ENCODE measurements at regions not wholly inside any gene's neighbourhood (a gene's known extent, or its start where the extent isn't known, plus 50 kb on each side); places are given as distances from the start of the nearest gene placed in this dataset.

DNA sequence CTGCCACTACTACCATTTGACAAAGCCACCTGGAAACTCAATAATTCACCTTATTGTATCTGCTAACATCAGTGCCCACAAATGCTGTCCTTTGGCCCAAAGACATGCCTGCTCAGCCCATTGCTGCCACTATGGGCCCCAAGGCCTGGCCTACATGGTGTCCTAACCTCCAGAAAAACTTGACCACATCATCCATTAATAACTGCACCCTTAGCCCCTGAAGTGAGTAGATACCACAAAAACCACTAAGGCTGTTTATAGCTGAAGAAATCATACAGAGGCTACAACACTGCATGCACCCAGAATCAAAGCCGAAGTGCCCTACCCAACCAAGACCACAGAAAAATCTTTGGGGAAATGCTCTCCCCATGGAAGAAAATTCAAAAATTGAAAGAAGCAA is 932.8 kb upstream of the SLITRK6 start:
- DNase-seq = no peak

- no peak for DNase-seq
Observed at GRCh38 chr13:86737334-86737932, 933.7 kb upstream of the SLITRK5 start.

GRCh38 chr13:86741762-86742285 is 929.3 kb upstream of the SLITRK5 start:
- no peak for DNase-seq

GRCh38 chr13:86757236-86757978 is 913.8 kb upstream of the SLITRK5 start:
- DNase-seq = no peak

DNA sequence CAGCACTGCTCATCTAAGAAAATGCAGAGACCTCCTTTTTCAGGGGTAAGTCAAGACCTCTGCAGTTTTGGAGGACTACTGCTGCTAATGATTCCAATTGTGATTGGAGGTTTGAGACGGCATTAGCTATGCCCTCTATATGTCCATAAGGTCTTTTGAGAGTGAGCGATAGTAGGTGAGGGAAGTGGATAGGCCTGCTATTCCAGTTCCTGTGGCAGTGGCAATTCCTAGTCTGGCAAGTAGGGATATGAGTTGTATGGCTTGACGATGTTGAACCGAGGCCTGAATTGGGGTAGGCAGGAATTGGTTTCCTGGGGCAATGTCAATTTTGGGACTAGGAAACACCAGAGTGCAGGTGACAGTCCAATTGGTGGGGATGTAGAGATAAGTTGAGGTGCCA is 913.1 kb upstream of the SLITRK5 start:
- DNase-seq = no peak

GRCh38 chr13:86760620-86761019 is 910.6 kb upstream of the SLITRK5 start:
- DNase-seq = no peak

GRCh38 chr13:86765462-86765861 is 905.7 kb upstream of the SLITRK5 start:
- DNase-seq = no peak

GRCh38 chr13:86788616-86789015 is 882.6 kb upstream of the SLITRK5 start:
- DNase-seq = no peak

DNA sequence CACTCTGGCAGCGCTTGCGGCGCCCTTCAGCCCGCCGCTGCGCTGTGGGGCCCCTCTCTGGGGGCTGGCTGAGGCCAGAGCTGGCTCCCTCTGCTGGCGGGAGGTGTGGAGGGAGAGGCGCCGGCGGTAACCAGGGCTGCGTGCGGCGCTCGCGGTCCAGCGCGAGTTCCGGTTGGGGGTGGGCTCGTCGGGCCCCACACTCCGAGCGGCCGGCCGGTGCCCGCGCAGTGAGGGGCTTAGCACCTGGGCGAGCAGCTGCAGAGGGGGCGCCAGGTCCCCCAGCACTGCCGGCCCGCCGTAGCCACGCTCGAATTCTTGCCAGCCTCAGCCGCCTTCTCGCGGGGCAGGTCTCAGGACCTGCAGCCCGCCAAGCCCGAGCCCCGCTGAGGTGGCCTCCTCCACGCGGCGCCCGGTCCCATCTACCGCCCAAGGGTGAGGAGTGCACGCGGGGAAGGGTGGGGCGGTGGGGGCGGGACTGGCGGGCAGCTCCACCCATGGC is 879.0 kb upstream of the SLITRK5 start:
- no peak for DNase-seq

GRCh38 chr13:86795858-86796257 is 875.3 kb upstream of the SLITRK5 start:
- DNase-seq = no peak

DNA sequence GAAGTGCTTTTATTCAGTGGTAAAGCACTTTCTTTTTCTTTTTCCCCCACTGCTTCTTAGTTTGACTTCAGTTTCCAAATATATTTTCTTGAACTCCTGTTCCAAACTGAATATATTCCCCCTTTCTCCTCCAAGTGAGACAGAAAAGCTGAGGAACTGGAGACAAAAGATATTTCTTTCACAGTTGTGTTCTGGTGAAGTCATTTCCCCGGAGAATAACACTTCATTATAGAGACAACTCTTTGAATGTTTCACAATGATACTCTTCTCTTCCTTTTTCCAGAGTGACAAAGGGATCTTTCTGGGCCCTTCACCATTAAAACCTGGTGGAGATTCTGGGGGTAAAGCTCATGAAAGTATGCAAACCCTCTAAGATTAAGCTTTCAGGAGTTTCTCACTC is 860.8 kb upstream of the SLITRK5 start:
- no peak for DNase-seq

GRCh38 chr13:86813198-86813597 is 858.0 kb upstream of the SLITRK5 start:
- DNase-seq = no peak

DNA sequence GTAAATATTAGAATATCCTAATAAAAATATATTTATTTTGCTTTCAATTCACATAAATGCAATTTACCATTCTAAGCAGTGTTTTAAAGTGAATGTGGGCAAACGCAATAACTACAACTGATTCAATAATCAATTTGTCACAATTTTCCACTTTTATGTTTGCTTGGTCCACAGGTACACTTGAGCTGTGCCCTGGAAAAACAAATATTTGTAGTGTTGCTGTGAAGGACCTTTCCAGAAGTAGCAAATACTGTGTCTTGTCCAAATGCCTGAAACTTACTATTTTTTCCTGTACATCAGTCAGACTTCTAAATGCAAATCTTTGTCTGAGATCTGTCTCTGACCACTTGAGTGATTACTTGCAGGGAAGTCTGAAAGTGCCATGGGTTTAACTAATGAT is 845.8 kb upstream of the SLITRK5 start:
- no peak for DNase-seq

DNA sequence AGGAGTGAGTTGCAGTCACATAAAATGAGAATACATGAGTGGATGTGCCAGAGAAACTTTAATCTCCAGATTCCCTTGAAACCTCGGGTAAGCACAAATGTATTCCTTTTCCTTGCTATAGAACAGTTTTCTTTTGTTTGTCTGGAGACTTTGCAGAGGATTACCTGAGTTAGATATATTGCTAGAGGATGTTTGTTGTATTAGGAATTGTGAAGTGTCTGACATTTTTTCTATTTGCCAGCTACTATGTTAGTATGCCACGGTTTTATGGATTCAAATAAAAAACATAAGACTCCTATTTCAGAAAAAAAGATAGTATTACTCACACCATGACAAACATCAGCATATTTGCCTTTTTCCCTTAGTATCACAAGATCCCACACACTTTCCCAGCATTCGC is 844.9 kb upstream of the SLITRK5 start:
- no peak for DNase-seq

- no peak for DNase-seq
Observed at GRCh38 chr13:86830046-86830445, 841.1 kb upstream of the SLITRK5 start.

- no peak for DNase-seq
Observed at GRCh38 chr13:86831084-86831483, 840.1 kb upstream of the SLITRK5 start.

DNA sequence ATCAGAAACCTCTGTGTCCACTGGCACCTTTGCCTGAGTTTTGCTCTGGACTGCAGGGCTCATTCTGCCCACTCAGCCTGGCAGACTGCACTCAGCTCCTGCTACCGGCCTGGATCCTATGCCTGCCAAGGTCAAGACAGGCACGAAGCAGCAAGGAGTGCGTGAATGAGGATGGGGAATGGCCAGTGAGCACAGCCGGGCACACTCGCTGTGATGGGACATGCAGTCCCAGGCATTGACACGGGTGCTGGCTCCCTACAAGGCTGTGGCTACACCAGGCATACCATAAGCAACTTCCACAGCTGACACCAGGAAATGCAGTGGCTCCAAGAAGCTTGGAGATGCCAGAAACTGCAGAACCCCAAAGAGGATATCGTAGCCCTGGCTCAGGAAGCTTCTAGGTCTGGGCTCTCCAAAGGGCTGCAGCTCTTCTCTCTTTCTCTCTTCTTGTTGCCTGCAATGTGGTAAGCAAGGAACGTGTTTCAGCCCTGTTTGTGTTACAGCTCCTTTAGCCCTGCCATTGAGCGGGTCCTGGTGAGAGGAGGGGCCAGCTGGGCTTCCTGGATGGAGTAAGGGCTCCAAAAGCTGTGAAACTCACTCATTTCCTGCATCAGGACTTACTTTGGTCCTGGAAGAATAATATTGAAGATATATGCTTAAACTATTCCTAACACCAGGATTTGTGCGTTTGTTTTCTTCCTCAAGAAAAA is 832.6 kb upstream of the SLITRK5 start:
- no peak for DNase-seq

DNA sequence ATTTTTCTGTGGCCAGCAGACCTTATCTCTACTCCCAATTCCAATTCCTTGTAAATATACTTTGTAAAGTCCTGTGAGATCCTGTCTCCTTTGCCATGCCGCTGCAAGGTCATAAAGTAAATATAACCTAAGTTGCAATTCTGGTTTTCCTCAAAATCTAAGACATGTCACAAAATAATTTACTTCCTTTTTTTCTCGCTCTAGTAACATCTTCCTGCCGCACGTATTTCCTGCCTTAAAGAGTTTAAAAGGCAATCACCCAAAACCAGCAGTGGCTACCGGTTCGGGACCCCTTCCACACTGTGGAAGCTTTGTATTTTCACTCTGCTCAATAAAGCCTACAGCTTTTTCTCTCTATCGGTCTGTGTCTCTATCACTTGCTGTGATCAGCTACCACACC is 832.0 kb upstream of the SLITRK5 start:
- no peak for DNase-seq

- DNase-seq = no peak
Observed at GRCh38 chr13:86840250-86841191, 830.6 kb upstream of the SLITRK5 start.

DNA sequence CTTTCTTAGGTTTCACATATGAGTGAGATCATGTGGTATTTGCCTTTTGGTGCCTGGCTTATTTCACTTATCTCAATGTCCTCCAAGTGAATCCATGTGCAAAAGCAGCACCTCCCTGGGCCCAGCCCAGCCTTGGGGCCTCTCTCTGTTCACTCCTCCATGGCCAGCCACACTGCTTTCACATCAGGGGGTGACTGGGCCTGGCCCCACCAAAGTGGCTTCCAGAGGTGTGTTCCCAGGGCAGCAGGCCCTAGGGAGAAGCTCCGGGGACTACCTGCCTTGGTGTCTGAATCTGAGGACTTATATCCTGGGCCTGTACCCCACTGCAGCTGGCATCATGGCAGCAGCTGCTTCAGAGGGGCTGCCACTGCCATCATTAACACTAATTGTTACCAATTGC is 829.9 kb upstream of the SLITRK5 start:
- DNase-seq = no peak

DNA sequence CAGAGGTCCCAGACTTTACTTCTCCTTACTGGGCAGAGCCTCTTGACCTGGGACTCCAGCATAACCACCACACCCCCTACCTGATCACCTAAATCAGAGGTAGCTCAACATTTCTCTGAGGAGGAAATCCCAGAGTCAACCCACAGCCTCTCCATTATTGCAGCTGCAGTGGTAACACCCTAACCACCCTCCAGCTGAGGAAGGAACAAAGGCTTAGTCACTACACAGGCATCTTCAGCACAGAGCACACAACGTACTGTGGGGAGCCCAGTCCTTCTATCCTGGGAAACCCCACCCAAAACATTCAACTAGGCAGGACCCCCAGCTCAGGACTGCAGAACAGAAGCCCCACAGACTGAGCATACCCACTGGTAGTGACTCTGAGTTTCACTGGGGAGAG is 824.7 kb upstream of the SLITRK5 start:
- no peak for DNase-seq

Data from anterior cingulate cortex (tissue), 58 donors.